Stimulated activated naive CD8-positive, alpha-beta T cell treated with anti-CD3 and anti-CD28 coated beads, Interleukin-15, amount 100 ng/mL, for 72 hours (primary cell): ENCODE measurements at regions not wholly inside any gene's neighbourhood (a gene's known extent, or its start where the extent isn't known, plus 50 kb on each side); places are given as distances from the start of the nearest gene placed in this dataset.
"Not testable (repeated sequence)": the region's sequence is repeated elsewhere in the genome, so short reads cannot be mapped to it uniquely, and the experiment has no call there.

Source experiments
- ATAC-seq: fragments of 150-1000 bp; cut with Tn5 transposase; 2 replicates; pipeline ENCODE4 v1.10.0; 2021; ENCODE audit warnings: mild to moderate bottlenecking, moderate library complexity
- DNase-seq, 2 donors: peaks; one replicate each; pipeline ENCODE4 v3.0.0; 2021 to 2022
- H3K27ac Mint-ChIP-seq, 2 donors: one replicate each; pipeline ENCODE4 v1.8.0; 2022; ENCODE audit warnings: mild to moderate bottlenecking in 2 of 2, mixed read lengths in 2 of 2, moderate library complexity in 2 of 2
- H3K27me3 Mint-ChIP-seq: one replicate; pipeline ENCODE4 v1.8.0; 2022; ENCODE audit warnings: mixed read lengths
- H3K4me1 Mint-ChIP-seq: one replicate; pipeline ENCODE4 v1.8.0; 2022; ENCODE audit warnings: mild to moderate bottlenecking, mixed read lengths
- H3K4me3 Mint-ChIP-seq, 2 donors: one replicate each; pipeline ENCODE4 v1.8.0; 2022; ENCODE audit warnings: mild to moderate bottlenecking in 2 of 2, mixed read lengths in 2 of 2, moderate library complexity in 1 of 2
- H3K9me3 Mint-ChIP-seq, 2 donors: one replicate each; pipeline ENCODE4 v1.8.0; 2022; ENCODE audit warnings: mixed read lengths in 2 of 2

DNA sequence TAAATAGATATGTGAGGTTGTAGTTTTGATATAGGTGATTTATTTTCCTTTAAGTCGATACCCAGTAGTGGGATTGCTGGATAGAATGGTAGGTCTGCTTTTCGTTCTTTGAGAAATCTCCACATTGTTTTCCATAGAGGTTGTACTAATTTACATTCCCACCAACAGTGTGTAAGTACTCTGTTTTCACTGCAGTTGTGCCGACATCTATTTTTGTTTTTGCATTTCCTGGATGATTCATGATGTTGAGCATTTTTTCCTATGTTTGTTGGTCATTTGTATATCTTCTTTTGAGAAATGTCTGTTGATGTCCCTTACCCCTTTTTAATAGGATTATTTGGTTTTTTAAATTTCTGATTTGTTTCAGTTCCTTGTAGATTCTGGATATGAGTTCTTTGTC, 120.7 kb downstream of the NAA11 start:
- no peaks in the 10 kb centered on the region for H3K27me3 Mint-ChIP-seq
- DNase-seq (no peak), ATAC-seq (no peak)
- H3K9me3 Mint-ChIP-seq = no peaks in the 10 kb centered on the region
- no peaks in the 10 kb centered on the region for H3K4me1 Mint-ChIP-seq
- H3K27ac Mint-ChIP-seq = no peak overlapping the region
- no peak overlapping the region for H3K4me3 Mint-ChIP-seq

DNA sequence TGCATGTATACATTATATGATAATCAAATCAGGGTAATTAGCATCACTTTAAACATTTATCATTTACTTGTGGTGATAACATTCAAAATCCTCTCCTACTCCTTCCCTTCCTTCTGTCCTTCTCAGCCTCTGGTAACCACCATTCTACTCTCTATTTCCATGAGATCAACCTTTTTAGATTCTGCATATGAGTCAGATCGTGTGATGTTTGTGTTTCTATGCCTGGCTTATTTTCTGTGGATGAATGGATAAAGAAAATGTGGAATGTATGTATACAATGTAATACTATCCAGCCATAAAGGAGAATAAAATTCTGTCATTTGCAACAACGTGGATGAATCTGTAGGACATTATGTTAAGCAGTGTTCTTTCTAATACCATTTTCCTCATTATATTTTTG, 123.9 kb downstream of the NAA11 start:
- no peak for DNase-seq
- Mint-ChIP-seq H3K9me3 (no peaks in the 10 kb centered on the region), H3K27me3 (no peaks in the 10 kb centered on the region), H3K27ac (no peak overlapping the region), H3K4me1 (no peaks in the 10 kb centered on the region), H3K4me3 (no peak overlapping the region)
- ATAC-seq = no peak

DNA sequence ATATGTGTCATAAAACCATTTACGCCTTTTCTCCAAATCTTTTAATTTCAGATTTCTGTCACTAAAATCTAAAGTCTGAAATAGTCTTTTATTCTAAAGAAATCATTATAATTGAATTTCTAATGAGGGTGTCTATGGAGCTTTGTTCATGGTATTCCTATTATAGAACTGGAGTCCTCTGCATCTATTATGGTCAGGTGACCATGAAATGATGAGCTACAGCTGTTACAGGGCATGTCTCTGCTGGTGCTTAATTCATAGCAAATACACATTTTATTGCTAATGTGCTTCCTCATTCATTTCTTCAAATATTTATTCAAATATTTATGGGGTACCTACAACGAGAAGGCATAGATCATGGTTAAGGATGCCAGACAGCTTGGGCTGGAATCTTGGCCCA, 126.1 kb downstream of the NAA11 start:
- no peaks in the 10 kb centered on the region for H3K4me1 Mint-ChIP-seq
- no peak overlapping the region for H3K4me3 Mint-ChIP-seq
- ATAC-seq = no peak
- no peak for DNase-seq
- H3K27me3 Mint-ChIP-seq = no peaks in the 10 kb centered on the region
- no peak overlapping the region for H3K27ac Mint-ChIP-seq
- no peaks in the 10 kb centered on the region for H3K9me3 Mint-ChIP-seq

DNA sequence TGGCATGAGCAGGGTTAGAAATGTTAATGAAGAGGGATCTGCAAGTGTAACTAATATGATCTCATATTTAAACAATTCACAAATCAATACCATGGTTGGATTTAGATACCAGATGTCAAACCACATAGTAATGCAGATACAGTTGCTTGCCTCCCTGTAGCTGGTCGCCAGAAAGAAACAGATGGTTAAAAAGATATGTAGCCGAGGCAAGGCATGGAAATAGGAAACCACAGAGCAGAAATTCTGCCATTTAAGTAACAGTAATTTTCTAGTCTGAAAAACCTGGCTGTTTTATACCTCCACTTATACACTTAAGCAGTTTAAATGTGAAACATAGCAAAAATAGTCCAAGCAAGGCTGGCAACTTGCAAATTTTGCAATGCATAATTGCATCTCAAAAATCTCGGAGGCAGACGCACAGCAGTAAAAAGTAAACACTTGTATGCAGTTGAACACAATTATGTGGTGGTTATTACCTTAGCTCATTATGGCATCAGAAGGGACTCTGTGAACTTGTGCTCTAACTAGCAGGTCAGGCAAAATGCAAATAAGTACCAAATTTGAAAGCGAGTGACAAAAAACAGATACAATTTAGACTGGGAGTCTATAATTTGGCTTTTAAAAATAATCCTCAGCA, 126.8 kb downstream of the NAA11 start:
- H3K4me3 Mint-ChIP-seq = no peak overlapping the region
- no peaks in the 10 kb centered on the region for H3K4me1 Mint-ChIP-seq
- no peak overlapping the region for H3K27ac Mint-ChIP-seq
- DNase-seq (no peak), ATAC-seq (no peak)
- no peaks in the 10 kb centered on the region for H3K27me3 Mint-ChIP-seq
- peaks cover 4 to 6% of the 10 kb centered on the region in 2 donors for H3K9me3 Mint-ChIP-seq

DNA sequence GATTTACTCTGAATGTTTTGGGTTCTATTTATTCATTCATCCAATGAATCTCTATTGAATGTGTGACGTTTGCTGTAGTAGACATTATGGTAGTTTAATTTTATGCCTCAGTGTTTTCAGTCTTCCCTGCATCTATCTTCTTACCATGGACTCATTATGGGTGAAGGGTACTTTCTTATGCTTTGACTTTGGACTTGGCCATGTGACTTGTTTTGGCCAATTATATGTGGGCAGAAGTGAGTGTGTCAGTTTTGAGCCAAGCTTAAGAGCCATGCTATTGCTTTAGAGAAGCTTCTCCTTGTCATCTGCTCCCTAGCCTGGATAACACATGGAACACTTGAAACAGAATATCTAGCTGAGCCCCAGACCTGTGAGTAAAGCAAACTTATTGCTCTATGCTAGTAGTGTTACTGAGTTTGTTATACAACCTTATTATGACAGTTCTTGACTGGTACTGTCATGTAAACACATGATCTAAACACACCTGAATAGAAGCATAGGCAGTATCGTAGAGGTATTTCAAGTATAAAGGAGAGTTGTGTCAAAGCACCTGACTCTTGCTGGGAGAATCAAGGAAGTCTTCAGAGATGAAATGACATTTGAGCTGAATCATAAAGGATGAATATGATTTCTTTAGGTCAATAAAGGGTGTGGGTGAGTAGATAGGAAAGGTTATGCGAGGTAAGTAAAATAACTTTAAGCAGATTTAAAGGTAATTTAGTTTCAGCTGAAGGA, 128.4 kb downstream of the NAA11 start:
- no peaks in the 10 kb centered on the region for H3K4me1 Mint-ChIP-seq
- H3K27ac Mint-ChIP-seq = no peak overlapping the region
- H3K9me3 Mint-ChIP-seq = peaks cover 5 to 7% of the 10 kb centered on the region in 2 donors
- H3K4me3 Mint-ChIP-seq = no peak overlapping the region
- no peaks in the 10 kb centered on the region for H3K27me3 Mint-ChIP-seq
- ATAC-seq (no peak), DNase-seq (no peak)

DNA sequence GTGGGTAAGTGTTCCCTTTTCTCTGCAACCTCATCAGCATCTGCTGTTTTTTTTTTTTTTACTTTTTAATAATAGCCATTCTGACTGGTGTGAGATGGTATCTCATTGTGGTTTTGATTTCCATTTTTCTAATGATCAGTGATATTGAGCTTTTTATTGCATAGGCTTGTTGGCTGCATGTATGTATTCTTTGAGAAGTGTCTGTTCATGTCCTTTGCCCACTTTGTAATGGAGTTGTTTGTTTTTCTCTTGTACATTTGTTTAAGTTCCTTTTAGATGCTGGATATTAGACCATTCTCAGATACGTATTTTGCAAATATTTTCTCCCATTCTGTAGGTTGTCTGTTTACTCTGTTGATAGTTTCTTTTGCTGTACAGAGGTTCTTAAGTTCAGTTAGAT, 134.6 kb downstream of the NAA11 start:
- H3K4me3 Mint-ChIP-seq, DNase-seq, H3K4me1 Mint-ChIP-seq, H3K27me3 Mint-ChIP-seq, H3K27ac Mint-ChIP-seq, ATAC-seq: not testable (repeated sequence)
- peaks cover 15 to 28% of the 10 kb centered on the region in 2 donors for H3K9me3 Mint-ChIP-seq

DNA sequence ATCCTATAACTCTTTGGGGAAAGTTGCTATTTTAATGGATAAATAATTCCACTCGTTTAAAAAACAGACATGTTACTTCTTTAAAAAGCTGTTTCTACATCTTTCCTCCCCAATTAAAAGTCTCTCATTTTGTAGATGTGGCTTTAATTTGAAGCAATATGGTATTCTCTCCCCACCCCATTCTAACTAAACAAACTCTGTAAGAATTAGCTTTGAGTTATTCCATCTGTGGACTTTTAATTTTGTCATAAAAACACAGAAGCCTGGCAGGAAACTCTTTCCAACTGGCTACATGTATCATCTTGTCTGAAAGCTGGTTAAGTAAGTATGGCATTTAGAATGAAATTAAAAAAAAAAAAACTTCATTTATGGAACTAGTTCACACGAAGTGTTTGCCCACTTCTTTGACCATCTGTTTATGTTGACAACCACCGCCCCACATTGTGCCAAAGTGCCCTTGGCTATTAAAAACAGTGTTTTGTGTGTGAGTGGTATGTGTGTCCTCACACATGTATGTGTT, 140.3 kb downstream of the NAA11 start:
- Mint-ChIP-seq H3K4me3 (no peak overlapping the region), H3K9me3 (peaks cover 10 to 21% of the 10 kb centered on the region in 2 donors), H3K27me3 (no peaks in the 10 kb centered on the region), H3K4me1 (no peaks in the 10 kb centered on the region), H3K27ac (no peak overlapping the region)
- no peak for ATAC-seq
- DNase-seq = no peak

DNA sequence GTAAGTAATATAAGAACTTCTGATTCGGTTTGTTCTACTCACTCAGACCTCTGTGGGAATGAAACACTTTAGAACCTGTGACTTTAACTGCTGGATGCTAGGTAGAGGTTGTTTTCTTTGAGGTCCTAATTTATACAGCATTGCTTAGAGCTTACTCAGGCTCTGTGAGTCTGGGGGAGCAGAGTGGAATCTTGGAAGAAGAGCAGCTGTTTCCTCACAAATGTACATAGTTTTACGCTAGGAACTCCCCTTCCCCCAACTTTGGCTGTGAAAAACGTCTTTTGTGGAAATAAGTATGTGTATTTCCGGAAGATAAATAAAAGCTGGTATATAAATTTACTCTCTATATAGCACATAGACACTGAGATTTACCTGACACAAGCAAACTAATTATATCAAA, 141.4 kb downstream of the NAA11 start:
- no peak overlapping the region for H3K4me3 Mint-ChIP-seq
- peaks cover 6 to 16% of the 10 kb centered on the region in 2 donors for H3K9me3 Mint-ChIP-seq
- H3K4me1 Mint-ChIP-seq = no peaks in the 10 kb centered on the region
- H3K27ac Mint-ChIP-seq = no peak overlapping the region
- ATAC-seq (no peak), DNase-seq (no peak)
- H3K27me3 Mint-ChIP-seq = no peaks in the 10 kb centered on the region

DNA sequence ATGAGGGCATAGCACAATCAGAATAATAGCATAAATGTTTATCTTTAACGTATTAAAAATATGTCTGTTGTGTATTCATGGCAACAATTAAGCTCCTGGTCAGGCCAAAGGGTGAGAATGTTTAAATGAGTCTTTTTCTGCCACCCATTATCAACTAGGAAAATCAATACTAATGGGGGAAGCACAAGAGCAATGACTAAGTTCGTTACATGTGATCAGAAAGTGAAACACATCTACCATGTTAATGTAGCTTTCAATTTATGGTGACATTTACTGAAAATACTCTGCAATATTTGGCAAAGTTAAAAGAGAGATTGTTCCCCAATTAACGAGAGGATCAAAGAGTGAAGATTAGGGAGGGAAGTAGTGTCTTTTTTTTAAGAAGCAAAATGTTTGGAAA, 143.7 kb downstream of the NAA11 start:
- H3K4me3 Mint-ChIP-seq = no peak overlapping the region
- H3K27me3 Mint-ChIP-seq = no peaks in the 10 kb centered on the region
- H3K4me1 Mint-ChIP-seq = no peaks in the 10 kb centered on the region
- ATAC-seq (no peak), DNase-seq (no peak)
- no peaks in the 10 kb centered on the region for H3K9me3 Mint-ChIP-seq
- H3K27ac Mint-ChIP-seq = no peak overlapping the region

DNA sequence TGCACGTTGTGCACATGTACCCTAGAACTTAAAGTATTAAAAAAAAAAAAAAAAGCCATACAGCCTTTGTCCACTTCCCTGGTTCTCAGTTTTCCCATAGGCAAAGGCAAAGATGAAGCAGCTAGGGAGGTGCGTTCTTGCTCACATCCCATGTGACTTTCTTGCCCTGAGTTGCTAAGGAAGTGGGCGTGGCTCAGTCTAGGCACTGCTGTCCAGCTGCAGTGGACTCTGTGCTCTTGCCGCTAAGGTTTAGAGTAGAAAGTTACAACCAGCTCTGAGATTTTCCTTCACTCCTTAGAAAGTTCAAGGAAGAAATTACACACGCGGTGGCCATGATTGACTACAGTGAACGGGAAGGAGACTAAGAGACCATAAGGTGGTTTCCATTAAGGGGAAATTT, 144.7 kb downstream of the NAA11 start:
- no peaks in the 10 kb centered on the region for H3K9me3 Mint-ChIP-seq
- H3K4me3 Mint-ChIP-seq = no peak overlapping the region
- DNase-seq = no peak
- ATAC-seq = no peak
- H3K27me3 Mint-ChIP-seq = no peaks in the 10 kb centered on the region
- H3K4me1 Mint-ChIP-seq = no peaks in the 10 kb centered on the region
- no peak overlapping the region for H3K27ac Mint-ChIP-seq

DNA sequence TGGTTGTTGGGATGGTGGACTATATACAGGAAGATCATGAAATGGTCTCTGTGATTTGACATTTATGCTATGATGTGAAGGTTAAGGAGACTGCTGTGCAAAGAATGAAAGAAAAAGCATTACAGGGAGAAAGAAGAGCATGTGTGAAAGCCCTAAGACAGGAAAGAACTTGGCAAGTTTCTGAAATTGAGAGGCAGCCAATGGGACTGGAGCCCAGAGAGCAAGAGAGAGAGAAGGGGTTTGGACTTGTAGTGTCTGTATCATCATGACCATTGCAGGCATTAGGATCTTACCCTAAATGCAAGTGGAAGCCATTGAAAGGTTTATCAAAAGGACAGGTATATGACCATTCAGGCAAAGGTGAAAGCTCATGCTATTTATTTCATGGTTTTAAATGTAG, 147.1 kb downstream of the NAA11 start:
- H3K4me3 Mint-ChIP-seq = no peak overlapping the region
- no peaks in the 10 kb centered on the region for H3K9me3 Mint-ChIP-seq
- ATAC-seq = no peak
- H3K27me3 Mint-ChIP-seq = no peaks in the 10 kb centered on the region
- H3K4me1 Mint-ChIP-seq = no peaks in the 10 kb centered on the region
- no peak overlapping the region for H3K27ac Mint-ChIP-seq
- DNase-seq = no peak

DNA sequence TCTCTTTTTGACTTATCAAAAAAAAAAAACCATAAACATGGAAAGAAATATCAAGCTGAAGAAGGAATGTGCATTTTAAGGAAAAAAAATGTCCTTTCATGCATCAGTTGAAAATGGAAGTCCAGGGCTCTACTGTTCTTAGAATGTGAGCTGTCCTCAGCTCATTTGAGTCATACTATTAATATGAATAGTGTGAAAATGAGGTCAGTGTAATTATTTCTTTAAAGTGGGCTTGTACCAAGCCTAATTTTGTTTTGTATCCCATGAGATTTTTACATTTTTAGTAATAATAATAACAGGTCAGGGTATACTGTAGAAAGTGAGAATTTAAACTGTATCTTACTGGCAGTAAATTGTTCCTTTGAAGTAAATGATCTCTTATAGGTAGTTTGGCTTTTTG, 148.5 kb downstream of the NAA11 start:
- H3K9me3 Mint-ChIP-seq = no peaks in the 10 kb centered on the region
- H3K4me1 Mint-ChIP-seq = no peaks in the 10 kb centered on the region
- H3K4me3 Mint-ChIP-seq = no peak overlapping the region
- ATAC-seq (no peak), DNase-seq (no peak)
- no peak overlapping the region for H3K27ac Mint-ChIP-seq
- H3K27me3 Mint-ChIP-seq = no peaks in the 10 kb centered on the region

DNA sequence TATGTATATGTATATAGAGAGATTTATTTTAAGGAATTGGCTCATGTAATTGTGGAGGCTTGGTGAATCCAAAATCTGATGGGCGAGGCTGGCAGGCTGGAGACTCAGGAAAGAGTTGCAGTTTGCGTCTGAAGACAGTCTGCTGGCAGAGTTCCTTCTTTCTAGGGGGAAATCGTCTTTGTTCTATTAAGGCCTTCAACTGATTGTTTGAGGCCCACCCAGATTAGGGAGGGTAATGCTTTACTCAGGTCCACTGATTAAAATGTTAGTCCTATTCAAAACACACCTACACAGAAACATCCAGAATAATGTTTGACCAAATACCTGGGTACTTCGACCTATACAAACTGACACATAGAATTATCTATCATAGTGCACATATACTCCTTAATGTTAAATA, 149.5 kb downstream of the NAA11 start:
- H3K9me3 Mint-ChIP-seq = no peaks in the 10 kb centered on the region
- no peak overlapping the region for H3K27ac Mint-ChIP-seq
- ATAC-seq (no peak), DNase-seq (no peak)
- H3K4me3 Mint-ChIP-seq = no peak overlapping the region
- H3K27me3 Mint-ChIP-seq = no peaks in the 10 kb centered on the region
- no peaks in the 10 kb centered on the region for H3K4me1 Mint-ChIP-seq

DNA sequence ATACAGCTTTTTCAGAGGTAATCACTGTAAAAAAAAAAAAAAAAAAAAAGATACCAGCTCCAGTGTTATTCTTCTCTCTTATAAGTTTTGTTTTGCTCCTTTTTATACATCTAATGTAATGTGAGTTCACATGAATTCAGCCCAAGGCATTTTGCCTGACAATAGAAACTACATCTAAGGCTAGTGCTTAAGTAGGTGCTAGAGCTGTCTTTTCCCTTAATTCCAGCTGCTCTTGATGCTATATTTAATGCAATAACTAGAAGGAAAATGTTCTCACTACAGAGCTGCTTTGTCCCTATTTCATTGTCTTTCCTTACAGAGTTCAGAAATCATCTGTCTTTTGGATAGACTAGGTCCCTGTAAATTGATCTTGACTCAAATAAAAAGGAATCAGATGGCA, 150.1 kb downstream of the NAA11 start:
- Mint-ChIP-seq H3K4me1 (no peaks in the 10 kb centered on the region), H3K4me3 (no peak overlapping the region), H3K27ac (no peak overlapping the region), H3K9me3 (no peaks in the 10 kb centered on the region), H3K27me3 (no peaks in the 10 kb centered on the region)
- DNase-seq = no peak
- ATAC-seq = no peak

DNA sequence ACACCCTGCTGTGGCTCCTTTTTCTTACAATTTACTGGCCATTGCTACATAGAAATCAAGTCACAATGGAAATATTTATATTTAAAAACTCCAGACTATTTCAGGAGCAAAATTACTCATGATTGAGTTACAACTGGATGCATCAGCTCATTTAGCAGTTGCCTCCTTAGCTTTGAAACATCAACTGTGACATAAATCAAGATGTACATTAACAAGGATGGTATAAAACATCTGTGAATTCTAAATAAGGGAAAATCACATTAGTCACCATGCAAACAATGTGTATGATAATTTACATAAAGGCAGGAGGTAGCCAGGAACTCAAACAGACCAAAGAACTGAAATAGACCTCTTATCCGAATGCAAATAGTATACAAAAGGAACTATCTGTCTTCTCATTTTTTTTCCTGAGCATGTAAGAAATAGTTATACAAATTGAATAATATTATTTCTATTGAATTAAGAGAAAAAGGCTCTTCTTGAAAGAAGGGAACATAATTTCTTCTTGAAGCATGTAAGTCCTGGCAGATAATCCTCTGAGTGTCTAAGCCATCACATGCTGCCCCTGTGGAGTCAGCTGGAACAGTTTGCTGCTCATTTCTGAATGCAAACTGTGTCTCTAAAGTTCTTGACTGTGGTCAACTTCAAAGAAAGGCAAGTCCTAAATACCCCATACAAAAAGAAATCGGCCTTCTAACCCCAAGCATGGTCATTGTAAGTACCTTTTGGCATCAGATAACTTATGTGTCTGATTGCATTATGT, 151.2 kb downstream of the NAA11 start:
- Mint-ChIP-seq H3K9me3 (peaks cover 0 to 3% of the 10 kb centered on the region in 2 donors), H3K27ac (no peak overlapping the region), H3K27me3 (no peaks in the 10 kb centered on the region), H3K4me1 (no peaks in the 10 kb centered on the region), H3K4me3 (no peak overlapping the region)
- ATAC-seq (no peak), DNase-seq (no peak)

DNA sequence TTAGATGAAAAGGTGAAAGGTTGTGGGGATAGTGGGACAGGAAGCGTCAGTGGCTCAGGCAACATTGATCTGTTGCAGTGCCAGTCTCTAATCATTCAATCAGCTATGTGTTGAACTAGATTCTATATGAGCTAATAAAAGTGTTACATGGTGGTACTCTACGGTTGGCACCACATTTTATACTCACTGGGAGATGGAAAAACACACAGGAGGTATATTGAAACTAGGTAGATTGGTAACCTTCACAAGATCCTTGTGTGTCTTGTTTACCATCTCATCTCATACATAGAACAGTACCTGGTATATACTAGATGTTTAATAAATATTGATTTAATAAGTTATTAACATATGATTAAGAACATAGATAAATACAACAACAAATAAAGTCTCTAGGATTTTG, 152.7 kb downstream of the NAA11 start:
- DNase-seq (no peak), ATAC-seq (no peak)
- H3K4me3 Mint-ChIP-seq = no peak overlapping the region
- no peaks in the 10 kb centered on the region for H3K4me1 Mint-ChIP-seq
- no peak overlapping the region for H3K27ac Mint-ChIP-seq
- no peaks in the 10 kb centered on the region for H3K27me3 Mint-ChIP-seq
- peaks cover 0 to 7% of the 10 kb centered on the region in 2 donors for H3K9me3 Mint-ChIP-seq
